Coronary artery (tissue), 2 donors: ENCODE measurements at regions not wholly inside any gene's neighbourhood (a gene's known extent, or its start where the extent isn't known, plus 50 kb on each side); places are given as distances from the start of the nearest gene placed in this dataset.

Experiments
- DNase-seq: peaks from one replicate; pipeline ENCODE4 v3.0.0-alpha.2; 2017; ENCODE audit warnings: low spot score
- H3K27ac ChIP-seq, 2 donors: fragments of 200-600 bp; sonication (generic); one replicate each; pipeline ENCODE4 v1.5.1; 2016 to 2019
- H3K4me3 ChIP-seq: fragments of 200-600 bp; sonication (generic); 2 replicates; pipeline ENCODE4 v1.5.1; 2016; ENCODE audit warnings: mild to moderate bottlenecking, moderate library complexity
- CTCF ChIP-seq: fragments of 200-600 bp; sonication (generic); IDR thresholded peaks from one replicate; pipeline ENCODE4 v1.5.1; 2019; ENCODE audit warnings: antibody characterized with exemption

DNA sequence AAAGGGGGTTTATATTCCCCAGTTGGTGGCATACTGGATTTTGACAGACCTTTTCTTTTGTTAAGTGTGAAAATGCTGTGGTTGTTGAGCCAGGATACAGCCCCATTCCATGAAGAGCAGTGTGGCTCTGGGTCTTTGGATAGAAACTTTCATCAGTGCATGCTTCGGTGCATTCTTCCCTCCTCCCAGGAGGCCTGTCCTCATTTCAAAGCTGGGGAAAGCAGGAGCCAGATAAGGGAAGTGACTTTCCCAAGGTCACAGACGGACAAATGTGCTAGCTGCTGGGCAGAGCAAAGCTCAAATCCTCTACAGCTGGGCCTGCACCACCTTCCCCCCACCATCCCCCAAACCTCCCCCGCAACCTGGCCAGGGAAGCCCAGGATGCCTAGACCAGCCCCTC is 184.5 kb upstream of the NTM start:
- Histone ChIP-seq H3K27ac (no peak overlapping the region), H3K4me3 (no peak overlapping the region)
- no peak for TF ChIP-seq CTCF
- DNase-seq, result no peak

DNA sequence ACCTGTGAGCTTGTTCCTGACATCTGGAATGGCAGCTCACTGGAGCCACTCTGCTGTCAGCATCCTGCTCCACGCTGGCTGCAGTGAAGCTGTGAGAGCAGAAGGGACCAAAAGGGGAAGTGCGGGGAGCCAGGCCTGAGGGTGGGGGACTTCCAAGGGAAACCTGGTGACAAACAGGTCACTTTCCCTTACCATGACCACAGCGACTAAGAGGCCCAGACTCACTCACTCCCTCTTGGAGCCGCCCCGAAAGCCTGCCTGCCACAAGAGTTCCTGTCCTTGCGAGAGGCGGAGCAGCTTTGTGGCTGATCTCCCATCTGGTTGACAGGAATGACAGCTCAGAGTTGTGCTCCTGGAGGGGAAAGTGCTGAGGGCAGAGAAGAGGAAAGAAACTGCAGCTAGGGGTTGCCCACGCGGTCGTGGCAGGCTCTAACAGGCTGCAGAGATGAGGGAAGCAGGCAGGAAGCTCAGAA is 183.8 kb upstream of the NTM start:
- no peak for TF ChIP-seq CTCF
- H3K4me3 ChIP-seq, result no peak overlapping the region

DNA sequence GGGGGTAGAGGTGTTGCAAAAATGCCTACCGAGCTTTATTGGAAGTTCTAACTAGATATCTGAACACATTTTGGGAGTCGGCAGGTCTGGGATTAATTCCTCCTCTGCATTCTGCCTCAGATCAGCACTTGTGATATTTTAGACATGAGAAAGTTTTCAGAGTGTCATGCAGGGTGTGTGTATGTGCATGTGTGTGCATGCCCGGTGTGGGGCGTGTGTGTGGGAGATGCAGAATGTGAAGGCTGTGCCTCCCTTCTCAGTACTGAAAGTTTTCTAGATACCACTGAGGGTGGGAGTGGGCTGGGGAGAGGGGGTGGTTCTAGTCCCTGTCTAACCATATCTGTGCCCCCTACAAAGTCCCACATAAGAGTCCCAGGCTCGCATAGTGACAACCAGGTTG is 180.0 kb upstream of the NTM start:
- TF ChIP-seq CTCF, result no peak
- no peak overlapping the region for H3K4me3 ChIP-seq
- no peak overlapping the region for H3K27ac ChIP-seq
- DNase-seq, result no peak

More for the DNA sequence above, 183.8 kb upstream of the NTM start:
- DNase-seq, result no peak
- H3K27ac ChIP-seq, result no peak overlapping the region

GRCh38 chr11:131191606-131192005 is 178.8 kb upstream of the NTM start:
- TF ChIP-seq CTCF, result no peak
- no peak overlapping the region for H3K27ac ChIP-seq
- no peak overlapping the region for H3K4me3 ChIP-seq
- no peak for DNase-seq

DNA sequence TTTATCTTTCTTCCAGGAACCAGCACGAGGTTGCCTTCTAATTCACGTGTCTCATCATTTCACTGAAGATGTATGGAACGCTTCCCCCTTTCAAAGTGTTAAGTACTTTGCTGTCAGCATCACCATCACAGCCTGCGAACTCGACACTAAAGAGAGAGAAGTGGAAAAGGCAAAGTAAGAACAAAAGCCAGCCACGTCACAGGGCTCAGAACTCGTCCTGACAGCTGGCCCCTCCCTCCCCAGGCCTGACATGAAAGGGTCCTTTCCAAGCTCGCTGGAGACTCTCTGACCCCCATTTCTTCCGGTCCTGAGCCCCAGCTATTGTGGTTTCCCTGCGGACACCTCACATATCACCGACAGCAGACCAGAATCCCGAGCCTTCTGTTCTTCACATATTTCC is 177.8 kb upstream of the NTM start:
- DNase-seq, result no peak
- Histone ChIP-seq H3K27ac (no peak overlapping the region), H3K4me3 (no peak overlapping the region)
- no peak for TF ChIP-seq CTCF

GRCh38 chr11:131193031-131193501 is 177.3 kb upstream of the NTM start:
- no peak overlapping the region for H3K4me3 ChIP-seq
- TF ChIP-seq CTCF, result no peak
- H3K27ac ChIP-seq, result no peak overlapping the region
- no peak for DNase-seq

GRCh38 chr11:131194726-131195125 is 175.7 kb upstream of the NTM start:
- TF ChIP-seq CTCF, result no peak
- H3K4me3 ChIP-seq, result no peak overlapping the region
- no peak for DNase-seq
- no peak overlapping the region for H3K27ac ChIP-seq
